ENCODE measurements at regions not wholly inside any gene's neighbourhood (a gene's known extent, or its start where the extent isn't known, plus 50 kb on each side); places are given as distances from the start of the nearest gene placed in this dataset.

- TF ChIP-seq CTCF (conservative IDR thresholded peaks at IDR 0.05; ENCODE audit: control insufficient read depth, insufficient read depth, low read depth, low read length): no peak
- H3K4me3 ChIP-seq (ENCODE audit: control insufficient read depth, low read depth, low read length): no peak overlapping the region
- peak; percentile 79 for DNase-seq (ENCODE audit: low read depth)
These were observed 112.6 kb upstream of the FAM9A start for GRCh38 chrX:8913655-8914409.

- DNase-seq (ENCODE audit: low read depth): no peak
- no peak overlapping the region for H3K4me3 ChIP-seq (ENCODE audit: control insufficient read depth, low read depth, low read length)
- TF ChIP-seq CTCF (conservative IDR thresholded peaks at IDR 0.05; ENCODE audit: control insufficient read depth, insufficient read depth, low read depth, low read length): no peak
These were observed 106.5 kb upstream of the FAM9A start for GRCh38 chrX:8907688-8908087.

DNA sequence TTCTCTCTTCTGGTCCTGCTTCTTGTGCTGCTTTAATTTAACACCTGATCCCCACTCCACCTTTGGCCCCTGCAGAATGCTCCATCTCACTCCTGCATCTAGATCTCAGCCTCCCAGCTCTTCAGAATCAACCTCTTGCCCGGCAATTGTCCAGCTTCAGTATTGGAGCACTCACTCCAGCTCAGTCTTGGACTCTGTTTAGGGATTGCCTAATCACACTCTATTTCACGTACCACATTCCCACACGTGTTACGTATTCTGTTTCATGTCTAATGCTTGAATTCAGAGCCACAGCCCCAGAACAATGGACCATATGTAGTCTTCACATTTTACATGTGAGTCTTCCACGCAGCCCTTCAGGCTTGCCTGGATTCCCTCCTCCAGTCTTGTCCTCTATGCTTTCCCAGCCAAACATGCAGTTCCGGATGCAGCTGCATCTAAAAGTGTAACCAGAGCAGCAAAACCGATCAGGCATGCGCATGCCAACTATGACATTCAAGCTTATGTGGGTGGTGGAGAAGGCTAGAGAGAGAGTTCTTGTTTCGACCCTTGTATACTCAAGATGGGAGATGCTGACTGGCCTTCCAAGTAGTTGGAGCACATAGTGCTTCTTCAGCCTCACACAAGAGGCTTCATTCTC is 105.2 kb upstream of the FAM9A start:
- TF ChIP-seq CTCF (conservative IDR thresholded peaks at IDR 0.05; ENCODE audit: control insufficient read depth, insufficient read depth, low read depth, low read length): no peak
- no peak overlapping the region for H3K4me3 ChIP-seq (ENCODE audit: control insufficient read depth, low read depth, low read length)
- DNase-seq (ENCODE audit: low read depth): peak; percentile 41

DNA sequence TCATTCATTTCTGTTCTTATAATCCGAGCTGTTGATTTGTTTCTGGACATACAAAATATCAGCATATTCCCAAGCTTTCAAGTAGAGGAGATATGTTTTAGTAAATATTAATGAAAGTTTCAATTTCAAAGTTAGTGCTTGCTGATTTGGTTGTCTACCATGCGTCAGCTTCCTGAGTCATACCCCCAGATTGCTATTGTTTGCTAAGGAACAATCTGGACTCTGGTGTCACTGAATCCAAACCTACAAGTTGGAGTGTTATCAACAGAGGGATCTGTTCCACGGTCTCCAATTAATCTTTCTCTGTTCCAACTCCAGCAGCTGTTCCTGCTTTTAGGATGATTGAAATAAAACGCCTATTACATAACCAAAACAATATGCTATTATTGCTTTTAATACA is 96.1 kb upstream of the FAM9A start:
- peak; percentile 54 for DNase-seq (ENCODE audit: low read depth)
- no peak for TF ChIP-seq CTCF (conservative IDR thresholded peaks at IDR 0.05; ENCODE audit: control insufficient read depth, insufficient read depth, low read depth, low read length)
- no peak overlapping the region for H3K4me3 ChIP-seq (ENCODE audit: control insufficient read depth, low read depth, low read length)

- H3K4me3 ChIP-seq (ENCODE audit: control insufficient read depth, low read depth, low read length): no peak overlapping the region
- DNase-seq (ENCODE audit: low read depth): no peak
- TF ChIP-seq CTCF (conservative IDR thresholded peaks at IDR 0.05; ENCODE audit: control insufficient read depth, insufficient read depth, low read depth, low read length): no peak
These were observed 89.6 kb upstream of the FAM9A start for GRCh38 chrX:8890794-8891193.

GRCh38 chrX:8887004-8887403 is 85.8 kb upstream of the FAM9A start:
- TF ChIP-seq CTCF (conservative IDR thresholded peaks at IDR 0.05; ENCODE audit: control insufficient read depth, insufficient read depth, low read depth, low read length): no peak
- DNase-seq (ENCODE audit: low read depth): no peak
- no peak overlapping the region for H3K4me3 ChIP-seq (ENCODE audit: control insufficient read depth, low read depth, low read length)
